ENCODE measurements at regions not wholly inside any gene's neighbourhood (a gene's known extent, or its start where the extent isn't known, plus 50 kb on each side); places are given as distances from the start of the nearest gene placed in this dataset.

- TF ChIP-seq EZH2 (IDR thresholded peaks at IDR 0.05): no peak
- no peak for TF ChIP-seq POLR2AphosphoS5 (IDR thresholded peaks at IDR 0.05; ENCODE audit: borderline replicate concordance, low read depth, low read length)
These were observed 488.7 kb downstream of the ADRA2A start for GRCh38 chr10:111565542-111565941.
